WTC11 (cell line): ENCODE measurements at regions not wholly inside any gene's neighbourhood (a gene's known extent, or its start where the extent isn't known, plus 50 kb on each side); places are given as distances from the start of the nearest gene placed in this dataset.
"Not testable (repeated sequence)": the region's sequence is repeated elsewhere in the genome, so short reads cannot be mapped to it uniquely, and the experiment has no call there.

Experiments used
- ATAC-seq: fragments of 200-7000 bp; cut with Tn5 transposase; 2 replicates; pipeline ENCODE4 v1.10.0; 2021; ENCODE audit warnings: mild to moderate bottlenecking, moderate library complexity
- CTCF ChIA-PET: fragments of 300-600 bp; sonication (Branson Sonifier 250); formaldehyde crosslinking; loops from one replicate; lab custom pipeline; 2021; ENCODE audit warnings: antibody characterized with exemption; lab: Charles Lee
- POLR2A ChIA-PET: fragments of 350-600 bp; sonication (Branson Sonifier 250); formaldehyde crosslinking; loops from one replicate; lab custom pipeline; 2021; ENCODE audit warnings: antibody characterized with exemption; lab: Charles Lee
- DNase-seq: peaks from one replicate; pipeline ENCODE4 v3.0.0; 2021; ENCODE audit warnings: low spot score
- H3K27ac Mint-ChIP-seq: 2 replicates; pipeline ENCODE4 v1.8.0; 2021; ENCODE audit warnings: mixed read lengths
- H3K27me3 Mint-ChIP-seq: 2 replicates; pipeline ENCODE4 v1.8.0; 2021; ENCODE audit warnings: low read depth, mild to moderate bottlenecking, moderate library complexity, mixed read lengths
- H3K36me3 Mint-ChIP-seq: 2 replicates; pipeline ENCODE4 v1.8.0; 2021; ENCODE audit warnings: mixed read lengths
- H3K4me1 Mint-ChIP-seq: 2 replicates; pipeline ENCODE4 v1.8.0; 2022; ENCODE audit warnings: mixed read lengths
- H3K4me3 Mint-ChIP-seq: 2 replicates; pipeline ENCODE4 v1.8.0; 2021; ENCODE audit warnings: mild to moderate bottlenecking, moderate library complexity, mixed read lengths
- H3K9me3 Mint-ChIP-seq: 2 replicates; pipeline ENCODE4 v1.8.0; 2021; ENCODE audit warnings: mixed read lengths
- ATF6 ChIP-seq: sonication (generic); formaldehyde crosslinking; IDR thresholded peaks from 2 replicates; pipeline ENCODE4 v1.8.1; 2023; ENCODE audit warnings: mild to moderate bottlenecking, missing genetic modification reagents
- CREB1 ChIP-seq: sonication (generic); formaldehyde crosslinking; IDR thresholded peaks from 2 replicates; pipeline ENCODE4 v1.8.0; 2023; ENCODE audit warnings: mild to moderate bottlenecking, missing genetic modification reagents
- CREM ChIP-seq: sonication (generic); formaldehyde crosslinking; IDR thresholded peaks from 2 replicates; pipeline ENCODE4 v1.8.1; 2022; ENCODE audit warnings: mild to moderate bottlenecking, missing genetic modification reagents, moderate library complexity
- E2F5 ChIP-seq: sonication (generic); formaldehyde crosslinking; IDR thresholded peaks from 2 replicates; pipeline ENCODE4 v1.8.1; 2022; ENCODE audit warnings: mild to moderate bottlenecking, moderate library complexity, missing genetic modification reagents
- EMX1 ChIP-seq: fragments of 250-450 bp; sonication (Bioruptor Pico); IDR thresholded peaks from 2 replicates; pipeline ENCODE4 v1.8.0; 2021; ENCODE audit warnings: mild to moderate bottlenecking
- NR1H2 ChIP-seq: sonication (generic); formaldehyde crosslinking; IDR thresholded peaks from 2 replicates; pipeline ENCODE4 v1.9.0; 2021; ENCODE audit warnings: mild to moderate bottlenecking, moderate library complexity, missing genetic modification reagents
- PRDM15 ChIP-seq: sonication (generic); formaldehyde crosslinking; IDR thresholded peaks from 2 replicates; pipeline ENCODE4 v1.8.0; 2022; ENCODE audit warnings: missing genetic modification reagents
- PREB ChIP-seq: sonication (generic); formaldehyde crosslinking; IDR thresholded peaks from 2 replicates; pipeline ENCODE4 v1.8.1; 2022; ENCODE audit warnings: mild to moderate bottlenecking, missing genetic modification reagents, moderate library complexity, borderline replicate concordance
- SP1 ChIP-seq: sonication (generic); formaldehyde crosslinking; conservative IDR thresholded peaks from 2 replicates; pipeline ENCODE4 v1.8.1; 2022; ENCODE audit warnings: missing genetic modification reagents
- TEAD1 ChIP-seq: sonication (generic); formaldehyde crosslinking; IDR thresholded peaks from 2 replicates; pipeline ENCODE4 v1.8.0; 2022; ENCODE audit warnings: mild to moderate bottlenecking, missing genetic modification reagents
- USF2 ChIP-seq: sonication (generic); formaldehyde crosslinking; IDR thresholded peaks from 2 replicates; pipeline ENCODE4 v1.8.1; 2023; ENCODE audit warnings: mild to moderate bottlenecking, missing genetic modification reagents, moderate library complexity
- ZNF219 ChIP-seq: sonication (generic); formaldehyde crosslinking; IDR thresholded peaks from 2 replicates; pipeline ENCODE4 v1.8.0; 2023; ENCODE audit warnings: missing genetic modification reagents, mild to moderate bottlenecking, borderline replicate concordance
- ZNF317 ChIP-seq: sonication (generic); formaldehyde crosslinking; IDR thresholded peaks from 2 replicates; pipeline ENCODE4 v1.8.1; 2023; ENCODE audit warnings: low read depth, mild to moderate bottlenecking, moderate library complexity, missing genetic modification reagents, borderline replicate concordance
- ZNF423 ChIP-seq: fragments of 250-450 bp; sonication (Bioruptor Pico); IDR thresholded peaks from 2 replicates; pipeline ENCODE4 v2.1.2; 2022; ENCODE audit warnings: mild to moderate bottlenecking, moderate library complexity
- ZNF425 ChIP-seq: fragments of 250-450 bp; sonication (Bioruptor Pico); conservative IDR thresholded peaks from 2 replicates; pipeline ENCODE4 v1.9.0; 2021; ENCODE audit warnings: mild to moderate bottlenecking
- ZNF512 ChIP-seq: sonication (generic); formaldehyde crosslinking; IDR thresholded peaks from 2 replicates; pipeline ENCODE4 v1.8.1; 2022; ENCODE audit warnings: missing genetic modification reagents, borderline replicate concordance

GRCh38 chr1:196004388-196004787, 603.9 kb downstream of the KCNT2 start:
- peak; percentile 59; the same call in 1 of the 2 replicates for TF ChIP-seq ZNF423
- 0 out of 2 replicates have a peak, but pooled peaks have one; percentile 20 for TF ChIP-seq USF2 (CRISPR knock-in tag)
- 0 out of 2 replicates have a peak, but pooled peaks have one; percentile 33 for TF ChIP-seq SP1 (CRISPR knock-in tag)
- TF ChIP-seq TEAD1 (CRISPR knock-in tag) = peak; percentile 67
- 0 out of 2 replicates have a peak, but pooled peaks have one; percentile 27 for TF ChIP-seq CREM (CRISPR knock-in tag)
- H3K27me3 Mint-ChIP-seq, ATAC-seq, DNase-seq, POLR2A ChIA-PET, CTCF ChIA-PET: not testable (repeated sequence)
- Mint-ChIP-seq H3K4me3 (peak overlapping the region; percentile 22; the same call in 1 of the 2 replicates), H3K27ac (peak overlapping the region; percentile 95), H3K9me3 (peaks cover 33% of the 10 kb centered on the region), H3K36me3 (peaks cover 32% of the 10 kb centered on the region), H3K4me1 (peaks cover 48% of the 10 kb centered on the region)

- POLR2A ChIA-PET = no interaction called here
- ATAC-seq = peak; percentile 34; the same call in 1 of the 2 replicates
- TF ChIP-seq EMX1 (no peak), PRDM15 (CRISPR knock-in tag) (peak; percentile 48), PREB (CRISPR knock-in tag) (no peak), NR1H2 (CRISPR knock-in tag) (no peak)
Observed at GRCh38 chr1:196002906-196003305, 605.3 kb downstream of the KCNT2 start.

GRCh38 chr1:196002296-196002695, 605.9 kb downstream of the KCNT2 start:
- Mint-ChIP-seq H3K36me3 (peaks cover 36% of the 10 kb centered on the region), H3K4me1 (peaks cover 44% of the 10 kb centered on the region), H3K9me3 (peaks cover 38% of the 10 kb centered on the region)
- ATAC-seq, DNase-seq, H3K4me3 Mint-ChIP-seq, H3K27ac Mint-ChIP-seq, H3K27me3 Mint-ChIP-seq, CTCF ChIA-PET, POLR2A ChIA-PET: not testable (repeated sequence)

More at GRCh38 chr1:196002906-196003305, 605.3 kb downstream of the KCNT2 start:
- peak overlapping the region; percentile 89 for H3K27ac Mint-ChIP-seq
- no peak overlapping the region; the same call in 1 of the 2 replicates for H3K4me3 Mint-ChIP-seq
- DNase-seq = no peak
- CTCF ChIA-PET = no interaction called here
- H3K27me3 Mint-ChIP-seq = no peaks in the 10 kb centered on the region
- peaks cover 38% of the 10 kb centered on the region for H3K9me3 Mint-ChIP-seq
- peaks cover 36% of the 10 kb centered on the region for H3K36me3 Mint-ChIP-seq
- H3K4me1 Mint-ChIP-seq = peaks cover 44% of the 10 kb centered on the region

GRCh38 chr1:196001188-196001587, 607.1 kb downstream of the KCNT2 start:
- Mint-ChIP-seq H3K9me3 (peaks cover 35% of the 10 kb centered on the region), H3K4me1 (peaks cover 41% of the 10 kb centered on the region)
- POLR2A ChIA-PET = no interaction called here
- TF ChIP-seq E2F5 (CRISPR knock-in tag) (no peak), CREB1 (CRISPR knock-in tag) (no peak), ZNF425 (no peak), ZNF219 (CRISPR knock-in tag) (no peak), ZNF512 (CRISPR knock-in tag) (no peak), ATF6 (no peak), ZNF317 (CRISPR knock-in tag) (no peak)

More at GRCh38 chr1:196001188-196001587, 607.1 kb downstream of the KCNT2 start:
- no peak overlapping the region for H3K27ac Mint-ChIP-seq
- DNase-seq (no peak), ATAC-seq (no peak)
- peaks cover 33% of the 10 kb centered on the region for H3K36me3 Mint-ChIP-seq
- CTCF ChIA-PET = no interaction called here
- H3K4me3 Mint-ChIP-seq = no peak overlapping the region
- H3K27me3 Mint-ChIP-seq = no peaks in the 10 kb centered on the region
